Activated CD8-positive, alpha-beta T cell treated with anti-CD3 and anti-CD28 coated beads for 36 hours (primary cell): ENCODE measurements at regions not wholly inside any gene's neighbourhood (a gene's known extent, or its start where the extent isn't known, plus 50 kb on each side); places are given as distances from the start of the nearest gene placed in this dataset.
A peak's percentile ranks its signal among the peaks of the same experiment; 100 is the strongest.

Source experiments
- ATAC-seq: fragments of 200-7000 bp; cut with Tn5 transposase; one replicate; pipeline ENCODE4 v1.10.0; 2021; ENCODE audit warnings: mild to moderate bottlenecking, moderate library complexity
- CTCF ChIA-PET: fragments of 350-600 bp; sonication (Branson Sonifier 250); formaldehyde crosslinking; loops from one replicate; lab custom pipeline; 2021; ENCODE audit warnings: antibody characterized with exemption; lab: Charles Lee
- POLR2A ChIA-PET: fragments of 350-600 bp; sonication (Branson Sonifier 250); formaldehyde crosslinking; loops from one replicate; lab custom pipeline; 2021; ENCODE audit warnings: antibody characterized with exemption; lab: Charles Lee
- DNase-seq: peaks from one replicate; pipeline ENCODE4 v3.0.0-alpha.2; 2020
- H3K27ac Mint-ChIP-seq: one replicate; pipeline ENCODE4 v1.8.0; 2021; ENCODE audit warnings: mild to moderate bottlenecking, mixed read lengths
- H3K27me3 Mint-ChIP-seq: one replicate; pipeline ENCODE4 v1.8.0; 2021; ENCODE audit warnings: mixed read lengths
- H3K36me3 Mint-ChIP-seq: one replicate; pipeline ENCODE4 v1.8.0; 2021; ENCODE audit warnings: low read depth, mixed read lengths
- H3K4me1 Mint-ChIP-seq: one replicate; pipeline ENCODE4 v1.8.0; 2021; ENCODE audit warnings: low read depth, mixed read lengths
- H3K4me3 Mint-ChIP-seq: one replicate; pipeline ENCODE4 v1.8.0; 2021; ENCODE audit warnings: mild to moderate bottlenecking, moderate library complexity, mixed read lengths
- H3K9me3 Mint-ChIP-seq: one replicate; pipeline ENCODE4 v1.8.0; 2021; ENCODE audit warnings: mixed read lengths
- CTCF ChIP-seq: fragments of 200-600 bp; IDR thresholded peaks from one replicate; pipeline ENCODE4 v1.8.0; 2022; ENCODE audit warnings: antibody characterized with exemption, mild to moderate bottlenecking
- intact Hi-C: fragments of 100-400 bp; cut with micrococcal nuclease; formaldehyde crosslinking; loops from one replicate; pipeline ENCODE4 v1.10.0; 2022

GRCh38 chrX:20639115-20639514, 372.4 kb upstream of the RPS6KA3 start:
- POLR2A ChIA-PET: no interaction called here
- TF ChIP-seq CTCF: no peak
- DNase-seq (no peak), ATAC-seq (no peak)
- Mint-ChIP-seq H3K27ac (no peak overlapping the region), H3K4me1 (no peaks in the 10 kb centered on the region), H3K27me3 (no peaks in the 10 kb centered on the region), H3K4me3 (no peak overlapping the region), H3K36me3 (no peaks in the 10 kb centered on the region), H3K9me3 (no peaks in the 10 kb centered on the region)
- intact Hi-C loops: no loop called here
- CTCF ChIA-PET: no interaction called here

GRCh38 chrX:20637351-20637750, 370.6 kb upstream of the RPS6KA3 start:
- CTCF ChIA-PET: no interaction called here
- POLR2A ChIA-PET: no interaction called here
- Mint-ChIP-seq H3K4me3 (no peak overlapping the region), H3K27ac (no peak overlapping the region), H3K9me3 (no peaks in the 10 kb centered on the region), H3K27me3 (no peaks in the 10 kb centered on the region), H3K36me3 (no peaks in the 10 kb centered on the region), H3K4me1 (no peaks in the 10 kb centered on the region)
- DNase-seq: no peak
- ATAC-seq: no peak
- no peak for TF ChIP-seq CTCF
- intact Hi-C loops: no loop called here

GRCh38 chrX:20633451-20633850, 366.7 kb upstream of the RPS6KA3 start:
- DNase-seq: no peak
- no peak for ATAC-seq
- intact Hi-C loops: no loop called here
- no peaks in the 10 kb centered on the region for H3K9me3 Mint-ChIP-seq
- H3K36me3 Mint-ChIP-seq: no peaks in the 10 kb centered on the region
- H3K27ac Mint-ChIP-seq: no peak overlapping the region
- no peak overlapping the region for H3K4me3 Mint-ChIP-seq
- ChIA-PET CTCF (interaction anchor here (1.0 kb wide), 1 partner anchor 103 kb away, joined by 3 read pairs; no protein-coding TSS in a partner anchor), POLR2A (no interaction called here)
- no peaks in the 10 kb centered on the region for H3K4me1 Mint-ChIP-seq
- peaks cover 1% of the 10 kb centered on the region for H3K27me3 Mint-ChIP-seq
- TF ChIP-seq CTCF: no peak

- Mint-ChIP-seq H3K36me3 (no peaks in the 10 kb centered on the region), H3K27ac (no peak overlapping the region), H3K4me3 (no peak overlapping the region), H3K27me3 (peaks cover 8% of the 10 kb centered on the region), H3K4me1 (peaks cover 5% of the 10 kb centered on the region), H3K9me3 (no peaks in the 10 kb centered on the region)
- ChIA-PET CTCF (no interaction called here), POLR2A (no interaction called here)
- no peak for TF ChIP-seq CTCF
- ATAC-seq (no peak), DNase-seq (peak; percentile 1)
- intact Hi-C loops: no loop called here
Observed at GRCh38 chrX:20623448-20623847, 356.7 kb upstream of the RPS6KA3 start.

- peaks cover 5% of the 10 kb centered on the region for H3K4me1 Mint-ChIP-seq
- intact Hi-C loops: no loop called here
- H3K36me3 Mint-ChIP-seq: no peaks in the 10 kb centered on the region
- no peak overlapping the region for H3K27ac Mint-ChIP-seq
- DNase-seq: no peak
- peaks cover 5% of the 10 kb centered on the region for H3K27me3 Mint-ChIP-seq
- no peak for TF ChIP-seq CTCF
- CTCF ChIA-PET: no interaction called here
- no peak for ATAC-seq
- POLR2A ChIA-PET: no interaction called here
- H3K9me3 Mint-ChIP-seq: no peaks in the 10 kb centered on the region
- H3K4me3 Mint-ChIP-seq: no peak overlapping the region
Observed at GRCh38 chrX:20620306-20620705, 353.6 kb upstream of the RPS6KA3 start.
